ENCODE measurements at regions not wholly inside any gene's neighbourhood (a gene's known extent, or its start where the extent isn't known, plus 50 kb on each side); places are given as distances from the start of the nearest gene placed in this dataset.

DNA sequence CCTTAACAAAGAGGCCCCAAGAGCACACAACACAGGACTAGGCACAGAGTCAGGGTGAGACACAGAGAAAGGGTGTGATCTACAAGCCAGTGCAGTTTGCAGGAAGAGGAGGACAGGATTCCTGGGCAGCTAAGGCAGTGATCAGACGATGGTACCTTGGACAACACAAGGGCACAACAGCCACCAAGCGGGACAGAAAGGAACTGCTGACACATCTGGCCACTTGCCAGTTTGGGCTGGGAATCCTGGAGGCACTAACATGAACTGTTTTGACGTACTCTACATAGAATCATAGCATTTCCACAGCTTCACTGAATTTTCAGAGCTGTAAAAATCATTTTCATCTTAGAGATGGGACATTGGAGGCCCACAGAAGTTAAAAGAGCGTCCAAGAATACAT, 221.5 kb upstream of the SLC35G4 start (continued):
- TF ChIP-seq MAFK (conservative IDR thresholded peaks at IDR 0.05 in 1 of 2, IDR thresholded peaks at IDR 0.05 in 1 of 2; ENCODE audit: low read length in 2 of 2) (peak; percentile 25 to 35; a peak in 2 of 4 replicates), PHF5A (CRISPR knock-in tag; IDR thresholded peaks at IDR 0.05; ENCODE audit: low read depth, unreplicated experiment) (no peak), ZNF331 (CRISPR knock-in tag; IDR thresholded peaks at IDR 0.05) (0 out of 2 replicates have a peak, but pooled peaks have one; percentile 30), KDM6A (CRISPR knock-in tag; IDR thresholded peaks at IDR 0.05; ENCODE audit: low read depth) (no peak), ZNF607 (CRISPR knock-in tag; IDR thresholded peaks at IDR 0.05; ENCODE audit: borderline replicate concordance) (no peak), SRSF1 (optimal IDR thresholded peaks at IDR 0.05; ENCODE audit: low read depth, low read length) (no peak), REPIN1 (CRISPR knock-in tag; IDR thresholded peaks at IDR 0.05; ENCODE audit: borderline replicate concordance, low read depth) (no peak), ELF4 (CRISPR knock-in tag; IDR thresholded peaks at IDR 0.05; ENCODE audit: borderline replicate concordance) (no peak), MXI1 (IDR thresholded peaks at IDR 0.05; ENCODE audit: borderline replicate concordance, low read depth, low read length) (no peak), ZNF282 (IDR thresholded peaks at IDR 0.05; ENCODE audit: partially characterized antibody) (no peak), SNRNP70 (IDR thresholded peaks at IDR 0.05; ENCODE audit: low read depth, low read length) (no peak), ZNF598 (CRISPR knock-in tag; IDR thresholded peaks at IDR 0.05; ENCODE audit: borderline replicate concordance) (no peak), MIER2 (CRISPR knock-in tag; IDR thresholded peaks at IDR 0.05) (peak; percentile 57; the same call in 1 of the 2 replicates), ZNF383 (CRISPR knock-in tag; IDR thresholded peaks at IDR 0.05; ENCODE audit: borderline replicate concordance) (no peak), ARNTL (CRISPR knock-in tag; IDR thresholded peaks at IDR 0.05) (no peak)
- TF ChIP-seq, protein P1, sequence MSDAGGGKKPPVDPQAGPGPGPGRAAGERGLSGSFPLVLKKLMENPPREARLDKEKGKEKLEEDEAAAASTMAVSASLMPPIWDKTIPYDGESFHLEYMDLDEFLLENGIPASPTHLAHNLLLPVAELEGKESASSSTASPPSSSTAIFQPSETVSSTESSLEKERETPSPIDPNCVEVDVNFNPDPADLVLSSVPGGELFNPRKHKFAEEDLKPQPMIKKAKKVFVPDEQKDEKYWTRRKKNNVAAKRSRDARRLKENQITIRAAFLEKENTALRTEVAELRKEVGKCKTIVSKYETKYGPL (CRISPR knock-in tag; IDR thresholded peaks at IDR 0.05) = no peak
- TF ChIP-seq, protein P2, sequence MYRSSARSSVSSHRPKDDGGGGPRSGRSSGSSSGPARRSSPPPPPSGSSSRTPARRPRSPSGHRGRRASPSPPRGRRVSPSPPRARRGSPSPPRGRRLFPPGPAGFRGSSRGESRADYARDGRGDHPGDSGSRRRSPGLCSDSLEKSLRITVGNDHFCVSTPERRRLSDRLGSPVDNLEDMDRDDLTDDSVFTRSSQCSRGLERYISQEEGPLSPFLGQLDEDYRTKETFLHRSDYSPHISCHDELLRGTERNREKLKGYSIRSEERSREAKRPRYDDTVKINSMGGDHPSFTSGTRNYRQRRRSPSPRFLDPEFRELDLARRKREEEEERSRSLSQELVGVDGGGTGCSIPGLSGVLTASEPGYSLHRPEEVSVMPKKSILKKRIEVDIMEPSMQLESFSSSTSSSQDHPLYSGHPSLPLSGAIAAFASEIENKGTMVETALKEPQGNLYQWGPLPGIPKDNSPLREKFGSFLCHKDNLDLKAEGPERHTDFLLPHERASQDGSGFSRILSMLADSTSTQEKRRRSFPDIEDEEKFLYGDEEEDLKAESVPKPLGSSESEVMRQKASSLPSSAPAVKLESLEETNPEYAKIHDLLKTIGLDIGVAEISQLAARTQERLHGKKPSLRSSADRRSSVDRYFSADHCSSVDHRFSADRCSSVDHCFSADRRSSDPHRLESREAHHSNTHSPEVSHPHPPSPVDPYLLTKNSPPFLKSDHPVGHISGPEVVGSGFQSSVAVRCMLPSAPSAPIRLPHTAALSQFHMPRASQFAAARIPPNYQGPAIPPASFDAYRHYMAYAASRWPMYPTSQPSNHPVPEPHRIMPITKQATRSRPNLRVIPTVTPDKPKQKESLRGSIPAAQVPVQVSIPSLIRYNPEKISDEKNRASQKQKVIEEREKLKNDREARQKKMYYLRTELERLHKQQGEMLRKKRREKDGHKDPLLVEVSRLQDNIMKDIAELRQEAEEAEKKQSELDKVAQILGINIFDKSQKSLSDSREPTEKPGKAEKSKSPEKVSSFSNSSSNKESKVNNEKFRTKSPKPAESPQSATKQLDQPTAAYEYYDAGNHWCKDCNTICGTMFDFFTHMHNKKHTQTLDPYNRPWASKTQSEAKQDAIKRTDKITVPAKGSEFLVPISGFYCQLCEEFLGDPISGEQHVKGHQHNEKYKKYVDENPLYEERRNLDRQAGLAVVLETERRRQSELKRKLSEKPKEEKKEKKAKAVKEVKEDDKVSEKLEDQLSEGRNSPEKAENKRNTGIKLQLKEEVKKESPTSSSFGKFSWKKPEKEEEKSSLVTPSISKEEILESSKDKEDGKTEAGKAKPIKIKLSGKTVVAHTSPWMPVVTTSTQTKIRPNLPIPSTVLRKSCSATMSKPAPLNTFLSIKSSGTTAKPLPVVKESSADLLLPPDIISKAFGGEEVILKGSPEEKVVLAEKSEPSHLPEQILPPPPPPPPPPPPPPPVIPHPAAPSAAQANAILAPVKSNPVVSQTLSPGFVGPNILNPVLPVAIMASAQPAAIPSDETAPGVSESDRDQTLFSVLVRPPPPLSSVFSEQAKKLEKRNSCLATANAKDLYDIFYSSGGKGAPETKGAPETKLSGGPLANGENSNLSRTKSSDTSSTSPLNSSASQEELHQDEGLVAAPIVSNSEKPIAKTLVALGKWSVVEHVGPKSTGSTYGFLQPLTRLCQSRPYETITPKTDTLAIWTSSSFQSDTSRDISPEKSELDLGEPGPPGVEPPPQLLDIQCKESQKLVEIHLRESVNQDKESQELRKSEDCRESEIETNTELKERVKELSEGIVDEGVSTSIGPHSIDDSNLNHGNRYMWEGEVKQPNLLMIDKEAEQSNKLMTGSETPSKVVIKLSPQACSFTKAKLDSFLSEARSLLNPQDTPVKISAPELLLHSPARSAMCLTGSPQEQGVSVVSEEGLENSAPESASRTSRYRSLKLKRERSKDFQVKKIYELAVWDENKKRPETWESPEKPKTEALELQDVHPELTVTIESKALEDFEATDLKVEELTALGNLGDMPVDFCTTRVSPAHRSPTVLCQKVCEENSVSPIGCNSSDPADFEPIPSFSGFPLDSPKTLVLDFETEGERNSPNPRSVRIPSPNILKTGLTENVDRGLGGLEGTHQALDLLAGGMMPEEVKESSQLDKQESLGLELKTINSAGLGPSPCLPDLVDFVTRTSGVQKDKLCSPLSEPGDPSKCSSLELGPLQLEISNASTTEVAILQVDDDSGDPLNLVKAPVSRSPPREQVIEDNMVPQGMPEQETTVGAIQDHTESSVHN (CRISPR knock-in tag; IDR thresholded peaks at IDR 0.05) = no peak
- TF ChIP-seq, protein P3, sequence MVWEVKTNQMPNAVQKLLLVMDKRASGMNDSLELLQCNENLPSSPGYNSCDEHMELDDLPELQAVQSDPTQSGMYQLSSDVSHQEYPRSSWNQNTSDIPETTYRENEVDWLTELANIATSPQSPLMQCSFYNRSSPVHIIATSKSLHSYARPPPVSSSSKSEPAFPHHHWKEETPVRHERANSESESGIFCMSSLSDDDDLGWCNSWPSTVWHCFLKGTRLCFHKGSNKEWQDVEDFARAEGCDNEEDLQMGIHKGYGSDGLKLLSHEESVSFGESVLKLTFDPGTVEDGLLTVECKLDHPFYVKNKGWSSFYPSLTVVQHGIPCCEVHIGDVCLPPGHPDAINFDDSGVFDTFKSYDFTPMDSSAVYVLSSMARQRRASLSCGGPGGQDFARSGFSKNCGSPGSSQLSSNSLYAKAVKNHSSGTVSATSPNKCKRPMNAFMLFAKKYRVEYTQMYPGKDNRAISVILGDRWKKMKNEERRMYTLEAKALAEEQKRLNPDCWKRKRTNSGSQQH (CRISPR knock-in tag; IDR thresholded peaks at IDR 0.05; ENCODE audit: low read depth) = no peak
- TF ChIP-seq, protein P4, sequence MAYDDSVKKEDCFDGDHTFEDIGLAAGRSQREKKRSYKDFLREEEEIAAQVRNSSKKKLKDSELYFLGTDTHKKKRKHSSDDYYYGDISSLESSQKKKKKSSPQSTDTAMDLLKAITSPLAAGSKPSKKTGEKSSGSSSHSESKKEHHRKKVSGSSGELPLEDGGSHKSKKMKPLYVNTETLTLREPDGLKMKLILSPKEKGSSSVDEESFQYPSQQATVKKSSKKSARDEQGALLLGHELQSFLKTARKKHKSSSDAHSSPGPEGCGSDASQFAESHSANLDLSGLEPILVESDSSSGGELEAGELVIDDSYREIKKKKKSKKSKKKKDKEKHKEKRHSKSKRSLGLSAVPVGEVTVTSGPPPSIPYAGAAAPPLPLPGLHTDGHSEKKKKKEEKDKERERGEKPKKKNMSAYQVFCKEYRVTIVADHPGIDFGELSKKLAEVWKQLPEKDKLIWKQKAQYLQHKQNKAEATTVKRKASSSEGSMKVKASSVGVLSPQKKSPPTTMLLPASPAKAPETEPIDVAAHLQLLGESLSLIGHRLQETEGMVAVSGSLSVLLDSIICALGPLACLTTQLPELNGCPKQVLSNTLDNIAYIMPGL (CRISPR knock-in tag; IDR thresholded peaks at IDR 0.05; ENCODE audit: borderline replicate concordance in 1 of 2, low read depth in 1 of 2) = 0 out of 4 replicates have a peak, but pooled peaks of 1 of the 2 experiments have one; percentile 32
